OCI-LY7 (cell line): ENCODE measurements at regions not wholly inside any gene's neighbourhood (a gene's known extent, or its start where the extent isn't known, plus 50 kb on each side); places are given as distances from the start of the nearest gene placed in this dataset.

Experiments used
- BruUV-seq: library from RNA; stranded (reverse); fragments of 400-500 nt; replicated peaks from 2 replicates; lab custom pipeline; 2021; lab: Mats Ljungman, UMichigan
- CTCF ChIA-PET: fragments of 300-600 bp; sonication (Branson Sonifier 250); formaldehyde crosslinking; loops from one replicate; lab custom pipeline; 2022; ENCODE audit warnings: antibody characterized with exemption; ENCODE audit not compliant: unreplicated experiment; lab: Charles Lee
- POLR2A ChIA-PET: fragments of 300-600 bp; sonication (Branson Sonifier 250); formaldehyde crosslinking; loops from one replicate; lab custom pipeline; 2022; ENCODE audit warnings: antibody characterized with exemption; lab: Charles Lee
- DNase-seq: peaks from one replicate; pipeline ENCODE4 v3.0.0-alpha.2; 2015; ENCODE audit warnings: low spot score
- H2AFZ ChIP-seq: fragments of 200-600 bp; sonication (generic), shearing (Covaris generic); 2 replicates; pipeline ENCODE4 v1.6.1; 2014; ENCODE audit warnings: mild to moderate bottlenecking, antibody characterized with exemption, low read length, moderate library complexity
- H3K27ac ChIP-seq: fragments of 200-600 bp; sonication (generic); 2 replicates; pipeline ENCODE4 v1.5.1; 2014; ENCODE audit warnings: mixed run types, low read depth, mild to moderate bottlenecking, moderate library complexity, low read length, inconsistent platforms; ENCODE audit not compliant: poor library complexity, severe bottlenecking
- H3K36me3 ChIP-seq: fragments of 200-600 bp; sonication (generic); 2 replicates; pipeline ENCODE4 v1.6.1; 2014; ENCODE audit warnings: mild to moderate bottlenecking, antibody characterized with exemption, low read length, moderate library complexity, mixed read lengths; ENCODE audit not compliant: insufficient read depth
- H3K4me1 ChIP-seq: fragments of 200-600 bp; sonication (generic); 2 replicates; pipeline ENCODE4 v1.5.1; 2014; ENCODE audit warnings: mild to moderate bottlenecking, low read length; ENCODE audit not compliant: insufficient read depth, poor library complexity, severe bottlenecking
- H3K4me2 ChIP-seq: fragments of 200-600 bp; sonication (generic); 2 replicates; pipeline ENCODE4 v1.6.1; 2014; ENCODE audit warnings: mild to moderate bottlenecking, low read length
- H3K4me3 ChIP-seq: fragments of 200-600 bp; sonication (generic); 2 replicates; pipeline ENCODE4 v1.5.1; 2014; ENCODE audit warnings: mild to moderate bottlenecking, low read depth, low read length; ENCODE audit not compliant: poor library complexity, severe bottlenecking
- H3K79me2 ChIP-seq: fragments of 200-600 bp; sonication (generic); 2 replicates; pipeline ENCODE4 v1.6.1; 2016; ENCODE audit warnings: low read depth, mild to moderate bottlenecking, low read length, moderate library complexity, mixed read lengths; ENCODE audit not compliant: insufficient read depth
- H3K9me2 ChIP-seq: fragments of 200-600 bp; sonication (generic); 2 replicates; pipeline ENCODE4 v1.6.1; 2016; ENCODE audit warnings: mild to moderate bottlenecking, low read length, mixed read lengths; ENCODE audit not compliant: insufficient read depth
- H3K9me3 ChIP-seq: fragments of 200-600 bp; sonication (generic); 2 replicates; pipeline ENCODE4 v1.6.1; 2014; ENCODE audit warnings: mild to moderate bottlenecking, mixed run types, low read length, mixed read lengths
- H4K20me1 ChIP-seq: fragments of 200-600 bp; sonication (generic); 2 replicates; pipeline ENCODE4 v1.6.1; 2014; ENCODE audit warnings: mild to moderate bottlenecking, antibody characterized with exemption, low read length, moderate library complexity, mixed read lengths; ENCODE audit not compliant: insufficient read depth
- CTCF ChIP-seq: fragments of 200-600 bp; sonication (generic); conservative IDR thresholded peaks from 2 replicates; pipeline ENCODE4 v1.5.1; 2014; ENCODE audit warnings: mild to moderate bottlenecking, antibody characterized with exemption, low read length, moderate library complexity, mixed read lengths
- EZH2phosphoT487 ChIP-seq: fragments of 200-600 bp; sonication (generic); IDR thresholded peaks from 2 replicates; pipeline ENCODE4 v1.6.1; 2018; ENCODE audit warnings: low read depth, borderline replicate concordance, mild to moderate bottlenecking, mixed run types, antibody characterized with exemption, low read length, moderate library complexity, mixed read lengths
- intact Hi-C: fragments of 100-400 bp; cut with micrococcal nuclease; formaldehyde crosslinking; loops from one replicate; pipeline ENCODE4 v1.10.0; 2022; ENCODE audit not compliant: unreplicated experiment

GRCh38 chr13:53878861-53879260 lies 850.2 kb downstream of the OLFM4 start:
- Histone ChIP-seq H3K4me1 (no peaks in the 10 kb centered on the region), H2AFZ (no peak overlapping the region), H3K36me3 (no peaks in the 10 kb centered on the region), H3K4me3 (no peak overlapping the region), H3K27ac (no peak overlapping the region), H3K79me2 (no peaks in the 10 kb centered on the region), H3K4me2 (no peak overlapping the region), H4K20me1 (no peaks in the 10 kb centered on the region), H3K9me2 (no peaks in the 10 kb centered on the region), H3K9me3 (no peaks in the 10 kb centered on the region)
- TF ChIP-seq CTCF (no peak), EZH2phosphoT487 (no peak)
- BruUV-seq, result no TSS peak
- DNase-seq, result no peak
- intact Hi-C loops, result no loop called here
- POLR2A ChIA-PET, result no interaction called here
- CTCF ChIA-PET, result no interaction called here

GRCh38 chr13:53885997-53886396 lies 857.4 kb downstream of the OLFM4 start:
- intact Hi-C loops, result no loop called here
- H3K79me2 ChIP-seq, result no peaks in the 10 kb centered on the region
- no peak overlapping the region for H3K4me2 ChIP-seq
- no peak overlapping the region for H3K27ac ChIP-seq
- no peaks in the 10 kb centered on the region for H4K20me1 ChIP-seq
- no peak overlapping the region for H2AFZ ChIP-seq
- no TSS peak for BruUV-seq
- no peak for DNase-seq
- H3K4me1 ChIP-seq, result no peaks in the 10 kb centered on the region
- no peaks in the 10 kb centered on the region for H3K9me2 ChIP-seq
- H3K4me3 ChIP-seq, result no peak overlapping the region
- ChIA-PET POLR2A (no interaction called here), CTCF (no interaction called here)
- no peak for TF ChIP-seq EZH2phosphoT487
- no peak for TF ChIP-seq CTCF
- H3K36me3 ChIP-seq, result no peaks in the 10 kb centered on the region
- no peaks in the 10 kb centered on the region for H3K9me3 ChIP-seq

- Histone ChIP-seq H3K4me1 (no peaks in the 10 kb centered on the region), H2AFZ (no peak overlapping the region), H3K79me2 (no peaks in the 10 kb centered on the region), H3K27ac (no peak overlapping the region), H3K4me2 (no peak overlapping the region), H4K20me1 (no peaks in the 10 kb centered on the region), H3K36me3 (no peaks in the 10 kb centered on the region), H3K9me2 (no peaks in the 10 kb centered on the region), H3K9me3 (no peaks in the 10 kb centered on the region), H3K4me3 (no peak overlapping the region)
- no peak for DNase-seq
- ChIA-PET POLR2A (no interaction called here), CTCF (no interaction called here)
- no TSS peak for BruUV-seq
- intact Hi-C loops, result no loop called here
- TF ChIP-seq CTCF (no peak), EZH2phosphoT487 (no peak)
Measured at GRCh38 chr13:53890696-53891095, 862.1 kb downstream of the OLFM4 start.
